ENCODE measurements at regions not wholly inside any gene's neighbourhood (a gene's known extent, or its start where the extent isn't known, plus 50 kb on each side); places are given as distances from the start of the nearest gene placed in this dataset.

DNA sequence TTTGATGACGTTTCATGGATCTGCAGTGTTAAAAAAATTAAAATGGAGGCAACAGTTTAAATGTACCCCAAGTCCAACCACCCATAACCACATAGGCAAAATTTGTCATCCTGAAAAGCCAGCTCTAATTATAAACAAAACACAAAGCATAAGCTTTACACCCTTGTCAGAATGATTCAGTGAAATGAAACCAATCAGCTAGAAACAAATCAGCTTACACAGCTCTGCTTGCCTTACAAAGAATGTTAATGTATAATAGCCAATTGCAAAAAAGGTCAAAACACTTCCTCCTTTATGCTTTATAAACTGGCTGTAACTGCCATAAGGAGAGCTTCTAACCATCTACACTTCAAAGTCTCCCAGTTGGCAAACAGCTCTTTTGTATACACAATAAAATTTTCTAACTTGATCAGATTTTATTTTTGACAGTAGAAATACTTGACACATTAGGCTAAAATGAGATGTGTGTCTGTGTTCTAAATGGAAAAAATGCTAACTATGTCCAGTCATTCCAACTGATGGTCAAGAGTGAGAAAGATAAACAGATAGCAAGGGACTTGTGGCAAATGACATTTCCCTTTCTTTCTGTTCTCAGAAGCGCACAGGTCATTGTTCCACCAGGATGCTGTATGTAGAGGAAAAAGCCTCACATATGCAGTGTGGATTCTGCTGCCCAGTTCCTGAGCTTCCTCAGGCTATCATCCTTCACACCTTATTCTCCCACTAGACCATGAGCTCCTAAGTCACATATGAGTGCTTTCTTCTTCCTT, 344.3 kb upstream of the ID4 start:
- no peak for TF ChIP-seq EZH2 (IDR thresholded peaks at IDR 0.05; ENCODE audit: low read depth)
- TF ChIP-seq, protein P1, sequence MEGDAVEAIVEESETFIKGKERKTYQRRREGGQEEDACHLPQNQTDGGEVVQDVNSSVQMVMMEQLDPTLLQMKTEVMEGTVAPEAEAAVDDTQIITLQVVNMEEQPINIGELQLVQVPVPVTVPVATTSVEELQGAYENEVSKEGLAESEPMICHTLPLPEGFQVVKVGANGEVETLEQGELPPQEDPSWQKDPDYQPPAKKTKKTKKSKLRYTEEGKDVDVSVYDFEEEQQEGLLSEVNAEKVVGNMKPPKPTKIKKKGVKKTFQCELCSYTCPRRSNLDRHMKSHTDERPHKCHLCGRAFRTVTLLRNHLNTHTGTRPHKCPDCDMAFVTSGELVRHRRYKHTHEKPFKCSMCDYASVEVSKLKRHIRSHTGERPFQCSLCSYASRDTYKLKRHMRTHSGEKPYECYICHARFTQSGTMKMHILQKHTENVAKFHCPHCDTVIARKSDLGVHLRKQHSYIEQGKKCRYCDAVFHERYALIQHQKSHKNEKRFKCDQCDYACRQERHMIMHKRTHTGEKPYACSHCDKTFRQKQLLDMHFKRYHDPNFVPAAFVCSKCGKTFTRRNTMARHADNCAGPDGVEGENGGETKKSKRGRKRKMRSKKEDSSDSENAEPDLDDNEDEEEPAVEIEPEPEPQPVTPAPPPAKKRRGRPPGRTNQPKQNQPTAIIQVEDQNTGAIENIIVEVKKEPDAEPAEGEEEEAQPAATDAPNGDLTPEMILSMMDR (conservative IDR thresholded peaks at IDR 0.05): no peak

Data from PC-9 (cell line).